ENCODE measurements at regions not wholly inside any gene's neighbourhood (a gene's known extent, or its start where the extent isn't known, plus 50 kb on each side); places are given as distances from the start of the nearest gene placed in this dataset.

DNA sequence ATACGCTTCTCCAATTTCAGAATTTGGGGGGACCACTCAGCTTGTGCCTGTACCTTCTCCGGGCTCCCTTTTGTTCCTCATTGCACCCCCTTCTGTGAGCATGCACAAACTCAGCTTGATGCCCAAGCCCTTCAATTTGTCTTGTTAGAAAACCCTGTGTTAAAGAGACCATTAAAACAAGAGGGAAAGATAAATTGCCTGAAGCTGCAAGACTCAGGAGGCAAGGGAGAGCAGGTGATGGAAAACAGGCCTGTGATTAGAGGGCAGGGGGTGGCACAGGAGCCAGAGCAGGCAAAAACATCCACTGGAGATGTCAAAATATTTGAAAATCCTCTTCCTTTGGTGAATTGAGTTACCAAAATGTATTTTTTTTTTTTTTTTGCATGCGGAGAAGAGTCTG, 121.7 kb downstream of the MIAT start:
- TF ChIP-seq, protein P1, sequence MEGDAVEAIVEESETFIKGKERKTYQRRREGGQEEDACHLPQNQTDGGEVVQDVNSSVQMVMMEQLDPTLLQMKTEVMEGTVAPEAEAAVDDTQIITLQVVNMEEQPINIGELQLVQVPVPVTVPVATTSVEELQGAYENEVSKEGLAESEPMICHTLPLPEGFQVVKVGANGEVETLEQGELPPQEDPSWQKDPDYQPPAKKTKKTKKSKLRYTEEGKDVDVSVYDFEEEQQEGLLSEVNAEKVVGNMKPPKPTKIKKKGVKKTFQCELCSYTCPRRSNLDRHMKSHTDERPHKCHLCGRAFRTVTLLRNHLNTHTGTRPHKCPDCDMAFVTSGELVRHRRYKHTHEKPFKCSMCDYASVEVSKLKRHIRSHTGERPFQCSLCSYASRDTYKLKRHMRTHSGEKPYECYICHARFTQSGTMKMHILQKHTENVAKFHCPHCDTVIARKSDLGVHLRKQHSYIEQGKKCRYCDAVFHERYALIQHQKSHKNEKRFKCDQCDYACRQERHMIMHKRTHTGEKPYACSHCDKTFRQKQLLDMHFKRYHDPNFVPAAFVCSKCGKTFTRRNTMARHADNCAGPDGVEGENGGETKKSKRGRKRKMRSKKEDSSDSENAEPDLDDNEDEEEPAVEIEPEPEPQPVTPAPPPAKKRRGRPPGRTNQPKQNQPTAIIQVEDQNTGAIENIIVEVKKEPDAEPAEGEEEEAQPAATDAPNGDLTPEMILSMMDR (IDR thresholded peaks at IDR 0.05; ENCODE audit: control extremely low read depth in 1 of 3, insufficient read depth in 1 of 3, low read depth in 1 of 3, low read length in 3 of 3), result no peak
- TF ChIP-seq JUN (IDR thresholded peaks at IDR 0.05; ENCODE audit: low read depth, low read length), result no peak
- TF ChIP-seq RNF2 (IDR thresholded peaks at IDR 0.05; ENCODE audit: borderline replicate concordance, low read depth, low read length, missing control alignments, poor library complexity, severe bottlenecking), result no peak
- no peak for TF ChIP-seq FOSL1 (IDR thresholded peaks at IDR 0.05; ENCODE audit: insufficient read depth, low read depth, low read length)
- no peak for TF ChIP-seq POLR2AphosphoS5 (IDR thresholded peaks at IDR 0.05; ENCODE audit: low read depth, low read length)
- TF ChIP-seq, protein P2, sequence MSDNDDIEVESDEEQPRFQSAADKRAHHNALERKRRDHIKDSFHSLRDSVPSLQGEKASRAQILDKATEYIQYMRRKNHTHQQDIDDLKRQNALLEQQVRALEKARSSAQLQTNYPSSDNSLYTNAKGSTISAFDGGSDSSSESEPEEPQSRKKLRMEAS (IDR thresholded peaks at IDR 0.05), result no peak
- no peak for TF ChIP-seq EP300 (IDR thresholded peaks at IDR 0.05; ENCODE audit: borderline replicate concordance in 1 of 2, low read depth in 2 of 2, low read length in 2 of 2)
- no peak for TF ChIP-seq RFX5 (IDR thresholded peaks at IDR 0.05; ENCODE audit: borderline replicate concordance, low read depth, low read length)
- TF ChIP-seq TAF1 (IDR thresholded peaks at IDR 0.05; ENCODE audit: low read depth, low read length), result no peak
- no peak for TF ChIP-seq MAFK (IDR thresholded peaks at IDR 0.05; ENCODE audit: low read depth, low read length)
- TF ChIP-seq RAD21 (IDR thresholded peaks at IDR 0.05 in 1 of 2, conservative IDR thresholded peaks at IDR 0.05 in 1 of 2; ENCODE audit: low read depth in 2 of 2, low read length in 2 of 2), result no peak
- no peak for TF ChIP-seq EZH2 (IDR thresholded peaks at IDR 0.05; ENCODE audit: low read depth, low read length, severe bottlenecking)
- no peak for TF ChIP-seq EGR1 (IDR thresholded peaks at IDR 0.05; ENCODE audit: borderline replicate concordance, low read depth, low read length)

All from H1 (cell line).